T-helper 22 cell (primary cell): ENCODE measurements at regions not wholly inside any gene's neighbourhood (a gene's known extent, or its start where the extent isn't known, plus 50 kb on each side); places are given as distances from the start of the nearest gene placed in this dataset.

ENCODE experiments used
- DNase-seq: peaks from one replicate; pipeline ENCODE4 v3.0.0-alpha.2; 2020; ENCODE audit warnings: low read depth

- no peak for DNase-seq
Measured at GRCh38 chr17:79501910-79502309, 108.9 kb downstream of the RBFOX3 start.

DNA sequence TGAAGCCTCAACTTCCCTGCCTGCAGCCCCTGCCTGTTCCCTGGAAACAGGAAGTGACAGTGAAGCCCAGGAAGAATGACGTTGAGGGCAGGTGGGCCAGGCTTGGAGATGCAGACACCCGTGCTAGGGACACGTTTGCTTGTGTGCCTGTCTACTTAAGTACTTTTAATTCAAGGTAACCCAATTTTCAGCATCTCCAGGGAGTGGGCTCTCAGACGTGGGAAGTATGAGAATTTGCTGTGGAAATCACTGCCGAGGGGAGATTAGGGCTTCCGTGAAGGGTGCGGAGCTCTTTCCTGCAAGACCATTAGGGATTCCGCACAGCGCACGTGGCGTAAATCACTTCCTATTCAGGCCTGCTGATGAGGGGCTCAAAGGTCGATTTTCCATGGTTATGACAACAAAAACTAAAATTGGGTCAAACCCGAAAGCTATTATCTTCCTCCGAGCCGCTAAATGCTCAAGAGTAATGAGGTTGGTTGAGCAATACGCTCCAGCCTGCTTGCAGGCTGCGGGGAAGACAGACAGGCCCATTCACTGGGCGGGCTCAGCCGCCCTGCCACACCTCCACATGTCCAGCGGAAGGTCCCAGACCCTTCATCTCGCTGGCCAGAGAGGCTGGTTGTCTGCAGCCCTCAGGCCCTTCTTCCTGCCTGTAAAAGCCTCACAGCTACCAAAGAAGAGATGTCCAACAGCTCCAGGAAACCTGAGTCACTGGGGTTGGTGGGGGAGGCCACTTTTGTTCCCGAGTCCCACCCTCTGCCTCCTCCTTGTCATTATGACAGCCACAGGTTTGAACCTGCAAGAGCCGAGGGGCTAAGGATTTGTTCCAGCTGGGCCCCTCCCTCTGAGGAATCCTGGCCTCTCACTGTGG is 109.9 kb downstream of the RBFOX3 start:
- DNase-seq: no peak

DNA sequence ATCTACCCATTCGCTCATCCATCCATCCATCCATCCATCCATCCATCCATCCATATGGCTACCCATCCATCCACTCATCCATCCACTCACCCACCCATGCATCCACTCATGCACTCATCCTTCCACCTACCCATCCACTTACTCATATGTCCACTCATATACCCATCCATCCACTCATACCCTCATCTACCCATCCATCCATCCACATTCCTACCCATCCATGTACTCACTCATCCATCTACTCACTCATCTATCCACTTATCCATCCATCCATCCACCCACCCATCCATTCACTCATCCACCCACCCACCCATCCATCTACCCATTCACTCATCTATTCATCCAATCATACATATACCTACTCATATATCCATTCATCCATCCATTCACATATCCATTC is 112.0 kb downstream of the RBFOX3 start:
- no peak for DNase-seq

DNA sequence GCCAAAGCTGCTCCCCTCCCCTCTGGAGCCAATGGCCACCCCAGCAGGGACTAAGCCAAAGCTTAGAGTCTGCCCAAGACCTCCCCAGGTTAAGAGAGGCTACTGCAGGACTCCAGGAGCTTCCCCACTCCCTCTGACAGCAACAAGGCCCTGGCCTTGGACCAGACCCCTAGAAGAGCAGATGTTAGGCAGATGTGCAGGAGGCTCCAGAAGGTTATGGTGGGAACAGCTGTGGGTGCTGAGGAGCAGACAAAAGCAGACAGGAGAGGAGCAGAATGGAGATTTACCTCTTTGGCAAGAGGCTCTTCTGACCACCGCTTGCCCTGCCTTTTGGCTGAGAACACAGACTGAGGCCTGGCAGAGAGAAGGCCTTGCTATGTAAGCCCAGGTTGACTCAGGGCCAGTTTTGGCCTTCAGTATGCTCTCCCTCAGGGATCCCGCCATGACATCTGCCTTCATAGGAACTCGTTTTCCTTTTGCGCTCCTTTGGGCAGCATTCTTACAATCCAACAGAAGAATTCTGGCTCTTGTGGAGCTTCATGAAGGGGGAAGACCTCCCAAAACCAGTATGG is 113.0 kb downstream of the RBFOX3 start:
- DNase-seq: no peak

DNA sequence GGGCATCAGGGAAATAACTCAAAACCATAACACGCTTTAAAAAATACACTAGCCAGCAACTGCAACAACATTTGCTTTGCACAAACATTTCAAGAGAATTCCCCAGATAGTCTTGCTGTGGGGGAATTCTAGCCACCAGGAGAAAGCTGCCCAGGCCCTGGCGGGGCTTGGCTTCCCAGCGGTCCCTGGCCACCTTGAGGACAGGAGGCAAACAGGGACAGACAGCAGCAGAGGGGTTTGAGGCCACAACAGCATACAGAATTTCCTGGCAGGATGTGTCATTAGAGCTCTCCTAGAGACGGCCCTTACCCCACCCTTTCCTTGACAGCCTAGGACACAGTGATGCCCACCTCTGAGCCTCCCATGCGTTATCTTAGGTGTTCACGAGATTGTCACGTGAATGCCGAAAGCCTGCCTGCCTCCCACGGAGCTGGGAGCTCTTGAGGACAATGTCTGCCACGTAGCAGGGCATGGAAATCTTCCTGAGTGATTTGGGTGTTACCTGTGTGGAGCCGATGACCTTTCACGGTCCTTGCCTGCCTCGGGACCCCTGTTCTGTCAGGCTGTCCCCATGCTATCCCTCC is 114.3 kb downstream of the RBFOX3 start:
- DNase-seq: no peak

DNA sequence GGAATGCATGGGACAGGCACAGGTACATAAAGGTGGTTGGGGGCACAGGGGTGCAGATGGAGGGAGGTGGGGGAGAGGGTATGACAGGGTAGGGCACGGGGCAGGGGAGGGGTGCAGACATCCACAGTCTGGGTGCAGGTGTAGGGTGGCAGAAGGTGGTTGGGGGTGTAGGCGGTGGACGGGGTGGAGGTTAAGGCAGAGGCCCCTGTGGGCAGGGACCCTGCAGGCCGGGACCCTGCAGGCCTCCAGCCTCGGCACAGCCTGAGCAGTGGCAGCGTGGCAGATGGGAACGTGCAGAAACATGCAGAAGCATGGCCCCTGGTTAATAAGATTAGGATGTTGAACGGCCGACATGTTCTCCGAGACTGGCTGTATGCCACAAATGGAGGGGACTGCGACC is 115.2 kb downstream of the RBFOX3 start:
- no peak for DNase-seq

GRCh38 chr17:79491006-79491405 is 119.8 kb downstream of the RBFOX3 start:
- no peak for DNase-seq

GRCh38 chr17:79490530-79490929 is 120.3 kb downstream of the RBFOX3 start:
- DNase-seq: no peak

DNA sequence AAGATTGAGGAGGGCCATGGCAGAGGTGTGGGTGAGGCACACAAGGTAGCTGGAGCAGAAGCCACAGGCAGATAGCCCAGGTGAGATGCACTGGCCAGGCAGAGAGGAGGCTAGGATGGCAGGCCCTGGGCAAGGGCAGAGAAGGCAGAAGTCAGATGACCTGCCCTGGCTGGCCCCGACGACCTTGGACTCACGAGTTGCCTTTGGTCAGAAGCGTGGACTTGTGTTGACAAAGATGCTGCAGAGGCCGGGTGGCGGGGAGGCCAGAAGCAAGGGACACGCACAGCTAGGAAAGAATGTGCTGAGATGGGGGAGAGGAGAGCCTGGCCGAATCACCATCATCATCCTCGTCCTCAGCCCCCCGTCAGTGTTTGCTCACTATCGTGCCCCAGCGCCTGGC is 123.7 kb downstream of the RBFOX3 start:
- DNase-seq: no peak

DNA sequence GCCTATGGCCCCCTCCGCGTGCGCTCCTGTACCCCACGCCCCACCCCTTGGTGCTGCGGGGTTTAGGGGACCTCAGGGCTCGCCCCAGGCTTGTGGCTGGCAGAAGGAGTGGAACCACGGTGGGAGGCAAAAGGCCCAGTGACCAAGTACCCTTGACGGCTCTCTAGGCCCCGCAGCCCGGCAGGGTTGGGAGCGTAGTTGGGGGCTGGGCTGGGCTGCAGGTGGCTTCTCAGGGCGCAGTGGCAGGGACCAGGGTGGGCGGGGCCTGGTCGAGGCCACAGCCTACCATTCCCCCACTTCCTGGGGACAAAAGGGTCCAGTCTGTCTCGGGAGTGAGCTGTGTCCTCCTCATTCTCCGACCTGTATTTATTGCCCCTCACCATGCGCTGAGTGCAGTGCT is 124.9 kb downstream of the RBFOX3 start:
- DNase-seq: no peak

- DNase-seq: no peak
Measured at GRCh38 chr17:79485419-79485985, 125.3 kb downstream of the RBFOX3 start.

- DNase-seq: no peak
Measured at GRCh38 chr17:79484600-79485418, 126.0 kb downstream of the RBFOX3 start.

GRCh38 chr17:79483842-79484241 is 127.0 kb downstream of the RBFOX3 start:
- DNase-seq: no peak

DNA sequence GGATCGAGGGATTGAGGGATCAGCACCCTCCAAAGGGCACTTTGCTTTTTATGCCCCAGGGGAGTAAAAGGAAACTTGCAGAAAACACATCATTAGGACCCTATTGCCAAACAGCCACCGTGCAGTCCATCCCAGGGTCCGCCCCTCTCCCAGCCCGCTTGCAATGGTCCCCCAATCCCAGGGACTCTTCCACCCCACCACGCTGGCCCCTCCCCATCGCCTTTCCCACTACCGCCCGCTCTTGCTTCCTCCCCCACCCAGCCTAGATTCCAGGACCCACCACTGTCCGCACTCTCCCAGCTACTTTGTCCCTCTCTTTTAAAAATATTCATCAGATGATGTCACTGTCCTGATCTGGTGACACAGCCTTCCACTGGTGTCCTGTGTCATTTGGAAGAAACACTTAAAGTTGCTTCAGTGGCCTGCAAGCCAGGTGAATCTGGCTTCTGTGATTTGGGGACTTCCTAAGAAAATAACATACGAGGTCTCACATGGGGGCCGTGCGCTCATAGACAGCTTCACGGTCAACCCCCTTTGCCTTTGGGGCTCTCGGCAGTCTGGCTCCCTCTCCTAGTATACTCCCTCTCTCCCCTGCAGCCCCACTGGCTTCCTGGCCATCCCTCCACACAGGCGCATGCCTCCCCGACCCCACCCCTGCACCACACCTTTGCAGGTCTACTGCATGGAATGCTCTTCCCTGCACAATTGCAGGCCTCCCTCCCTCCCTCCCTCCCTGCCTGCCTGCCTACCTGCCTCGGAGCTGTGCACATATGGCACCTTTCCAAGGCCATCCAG is 127.9 kb downstream of the RBFOX3 start:
- DNase-seq: no peak

GRCh38 chr17:79479876-79480275 is 131.0 kb downstream of the RBFOX3 start:
- DNase-seq: no peak

DNA sequence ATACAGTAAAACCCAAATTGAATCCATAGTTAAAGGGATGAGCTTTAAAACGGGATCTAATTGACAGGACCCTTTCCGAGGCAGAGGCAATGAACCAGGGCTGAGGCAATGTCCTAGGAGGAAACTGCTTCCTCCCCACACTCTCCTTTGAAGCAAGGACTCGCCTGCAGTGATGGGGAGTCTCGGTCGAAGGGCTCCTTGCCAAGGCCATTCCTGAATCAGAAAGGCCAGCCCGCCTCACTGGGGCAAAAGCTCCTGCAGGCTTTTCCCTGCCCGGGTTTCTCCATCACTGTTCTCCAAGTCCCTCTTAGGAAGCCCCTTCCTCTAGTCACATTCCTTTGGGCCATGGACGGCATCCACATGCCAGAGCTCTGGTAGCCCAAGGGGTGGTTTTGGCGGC is 132.0 kb downstream of the RBFOX3 start:
- no peak for DNase-seq

- no peak for DNase-seq
Measured at GRCh38 chr17:79478051-79478461, 132.8 kb downstream of the RBFOX3 start.

GRCh38 chr17:79476074-79476652 is 134.7 kb downstream of the RBFOX3 start:
- no peak for DNase-seq

DNA sequence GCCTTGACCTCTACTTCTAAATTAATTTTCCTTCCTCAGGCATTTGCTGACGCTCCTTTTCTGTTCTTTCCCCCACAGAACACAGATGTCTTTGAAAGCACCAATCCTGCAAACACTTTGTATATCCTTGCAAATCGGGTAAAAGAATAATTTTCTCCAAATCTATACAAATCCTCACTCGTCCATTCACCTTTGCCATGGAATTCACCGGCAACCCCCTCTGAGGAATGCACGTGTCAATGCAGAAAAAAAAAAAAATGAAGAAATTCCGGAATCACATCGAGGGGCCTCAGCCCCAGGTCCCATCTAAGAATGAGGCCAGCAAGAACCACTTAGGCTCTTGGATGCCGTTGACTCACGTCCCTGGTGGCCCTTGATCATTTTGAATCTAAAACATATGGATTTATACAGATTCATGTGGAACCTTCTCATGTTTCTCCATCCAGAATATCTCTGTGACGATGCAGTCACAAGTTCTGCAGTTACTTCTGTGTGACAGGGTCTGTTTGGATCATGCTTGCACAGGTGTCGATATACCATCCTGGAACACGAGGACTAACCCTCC is 136.9 kb downstream of the RBFOX3 start:
- DNase-seq: no peak

DNA sequence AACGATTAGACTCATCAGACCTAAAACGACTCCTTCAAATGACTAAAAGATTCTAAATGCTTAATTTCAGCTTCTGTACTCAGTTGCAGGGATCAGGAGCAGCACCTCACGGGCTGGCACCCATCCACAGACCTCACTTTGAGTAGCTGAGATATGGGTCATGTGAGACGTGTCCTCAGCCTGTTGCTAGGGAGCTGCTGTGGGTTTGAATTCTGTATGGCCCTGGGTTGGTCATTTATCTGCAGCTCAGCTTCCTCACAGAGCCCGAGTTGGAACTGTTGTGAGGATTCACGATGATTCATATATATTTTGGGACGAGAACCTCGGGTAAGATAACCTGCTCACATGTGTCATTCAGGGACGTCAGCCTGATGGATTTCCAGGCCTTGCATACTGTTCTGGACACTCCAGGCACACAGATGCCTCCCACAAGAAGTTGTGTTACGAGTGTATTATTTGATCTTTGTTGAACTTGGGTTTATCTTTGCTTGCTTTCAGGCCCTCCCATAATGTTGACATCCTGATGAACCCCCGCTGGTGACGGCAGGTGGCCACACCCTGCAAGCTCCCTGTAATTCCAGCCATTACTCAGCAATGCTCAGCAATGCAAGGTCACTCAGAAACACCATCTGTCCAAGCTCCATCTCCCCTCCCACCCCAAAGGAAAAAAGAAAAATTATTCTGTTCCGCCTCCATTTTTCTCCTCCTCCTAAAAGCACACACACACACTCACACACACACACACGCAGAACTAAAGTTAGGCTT is 137.6 kb downstream of the RBFOX3 start:
- DNase-seq: no peak
